Osteoblast (primary cell): ENCODE measurements at regions not wholly inside any gene's neighbourhood (a gene's known extent, or its start where the extent isn't known, plus 50 kb on each side); places are given as distances from the start of the nearest gene placed in this dataset.

Experiments
- DNase-seq: peaks from one replicate; pipeline ENCODE4 v3.0.0; 2011; ENCODE audit warnings: low spot score, mixed read lengths; ENCODE audit not compliant: insufficient read length; ENCODE audit errors: missing footprints
- H2AFZ ChIP-seq: 2 replicates; pipeline ENCODE4 v1.6.0; 2011; ENCODE audit warnings: mild to moderate bottlenecking, low read length
- H3K27ac ChIP-seq: 2 replicates; pipeline ENCODE4 v1.5.1; 2011; ENCODE audit warnings: mild to moderate bottlenecking, low read depth, low read length, moderate library complexity
- H3K27me3 ChIP-seq: 2 replicates; pipeline ENCODE4 v1.6.0; 2012; ENCODE audit warnings: mild to moderate bottlenecking, control low read depth, inconsistent platforms, low read length, moderate library complexity; ENCODE audit not compliant: insufficient read depth
- H3K36me3 ChIP-seq: 2 replicates; pipeline ENCODE4 v1.5.1; 2011; ENCODE audit warnings: mild to moderate bottlenecking, low read length, control low read depth, moderate library complexity; ENCODE audit not compliant: insufficient read depth
- H3K4me1 ChIP-seq: 2 replicates; pipeline ENCODE4 v1.5.1; 2011; ENCODE audit warnings: mild to moderate bottlenecking, low read length, control low read depth, moderate library complexity; ENCODE audit not compliant: insufficient read depth
- H3K4me2 ChIP-seq: 2 replicates; pipeline ENCODE4 v1.6.0; 2011; ENCODE audit warnings: mild to moderate bottlenecking, low read length; ENCODE audit not compliant: insufficient read depth
- H3K4me3 ChIP-seq: fragments of 200-600 bp; sonication (generic); 3 replicates; pipeline ENCODE4 v1.5.1; 2012; ENCODE audit warnings: mild to moderate bottlenecking, low read length, inconsistent platforms; ENCODE audit not compliant: insufficient read depth
- H3K79me2 ChIP-seq: 2 replicates; pipeline ENCODE4 v1.6.0; 2012; ENCODE audit warnings: mild to moderate bottlenecking, low read length, control low read depth, inconsistent platforms; ENCODE audit not compliant: insufficient read depth
- H3K9me3 ChIP-seq: 2 replicates; pipeline ENCODE4 v1.5.1; 2011; ENCODE audit warnings: low read depth, low read length, control low read depth
- H4K20me1 ChIP-seq: 2 replicates; pipeline ENCODE4 v1.6.0; 2012; ENCODE audit warnings: mild to moderate bottlenecking, low read length, control low read depth; ENCODE audit not compliant: insufficient read depth
- TF ChIP-seq, protein P1 (sequence below): IDR thresholded peaks from 2 replicates; pipeline ENCODE4 v1.5.1; 2011; ENCODE audit warnings: mild to moderate bottlenecking, low read depth, low read length, moderate library complexity; ENCODE audit errors: extremely low read depth

DNA sequence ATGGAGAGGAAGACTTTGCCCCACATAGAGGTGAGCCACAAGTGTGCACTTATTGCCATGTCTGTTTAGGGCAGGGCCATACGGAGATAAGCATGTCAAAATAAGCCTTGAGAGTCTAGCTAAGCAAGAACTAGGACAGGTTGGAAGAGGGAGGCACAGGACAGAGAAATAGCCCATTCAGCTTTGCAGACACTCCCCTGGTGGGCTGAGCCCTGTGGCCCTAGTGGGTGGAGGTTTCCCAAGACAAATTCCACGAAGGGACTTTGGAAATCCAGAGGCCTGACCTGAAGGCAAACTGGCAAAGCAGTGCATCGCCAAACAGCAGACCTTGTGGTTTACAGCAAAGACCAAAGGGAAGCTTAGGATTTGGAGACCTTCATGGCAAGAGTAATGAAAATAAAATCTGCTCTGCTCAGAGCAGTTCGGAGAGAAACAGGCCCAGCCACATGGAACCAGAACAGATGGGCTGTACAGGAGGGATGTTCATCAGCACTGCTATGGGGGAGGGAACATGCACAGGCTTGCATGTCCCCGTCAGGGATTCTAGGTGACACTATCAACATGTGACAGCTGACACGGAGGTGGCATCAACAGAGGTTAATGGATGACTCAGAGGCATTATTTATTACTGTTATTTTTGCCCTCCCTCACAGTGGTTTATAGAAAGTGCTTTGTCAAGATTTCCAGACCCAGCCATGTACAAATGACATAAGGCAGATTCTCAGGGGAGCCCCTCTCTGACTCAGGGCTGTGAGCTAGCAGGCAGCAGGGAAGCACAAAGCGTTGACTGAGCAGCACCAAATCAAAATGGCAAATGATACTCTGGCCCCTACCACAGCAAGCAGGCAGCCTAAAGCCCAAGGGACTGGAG is 90.1 kb upstream of the IRF2BP2 start:
- Histone ChIP-seq H3K27ac (peak overlapping the region; percentile 59), H3K4me2 (peak overlapping the region; percentile 0), H2AFZ (peak overlapping the region; percentile 54), H3K79me2 (no peaks in the 10 kb centered on the region), H3K36me3 (no peaks in the 10 kb centered on the region), H3K9me3 (no peaks in the 10 kb centered on the region), H3K4me3 (no peak overlapping the region), H4K20me1 (no peaks in the 10 kb centered on the region), H3K4me1 (peaks cover 19% of the 10 kb centered on the region), H3K27me3 (no peaks in the 10 kb centered on the region)
- TF ChIP-seq, protein P1, sequence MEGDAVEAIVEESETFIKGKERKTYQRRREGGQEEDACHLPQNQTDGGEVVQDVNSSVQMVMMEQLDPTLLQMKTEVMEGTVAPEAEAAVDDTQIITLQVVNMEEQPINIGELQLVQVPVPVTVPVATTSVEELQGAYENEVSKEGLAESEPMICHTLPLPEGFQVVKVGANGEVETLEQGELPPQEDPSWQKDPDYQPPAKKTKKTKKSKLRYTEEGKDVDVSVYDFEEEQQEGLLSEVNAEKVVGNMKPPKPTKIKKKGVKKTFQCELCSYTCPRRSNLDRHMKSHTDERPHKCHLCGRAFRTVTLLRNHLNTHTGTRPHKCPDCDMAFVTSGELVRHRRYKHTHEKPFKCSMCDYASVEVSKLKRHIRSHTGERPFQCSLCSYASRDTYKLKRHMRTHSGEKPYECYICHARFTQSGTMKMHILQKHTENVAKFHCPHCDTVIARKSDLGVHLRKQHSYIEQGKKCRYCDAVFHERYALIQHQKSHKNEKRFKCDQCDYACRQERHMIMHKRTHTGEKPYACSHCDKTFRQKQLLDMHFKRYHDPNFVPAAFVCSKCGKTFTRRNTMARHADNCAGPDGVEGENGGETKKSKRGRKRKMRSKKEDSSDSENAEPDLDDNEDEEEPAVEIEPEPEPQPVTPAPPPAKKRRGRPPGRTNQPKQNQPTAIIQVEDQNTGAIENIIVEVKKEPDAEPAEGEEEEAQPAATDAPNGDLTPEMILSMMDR = no peak
- peak; percentile 90 for DNase-seq

DNA sequence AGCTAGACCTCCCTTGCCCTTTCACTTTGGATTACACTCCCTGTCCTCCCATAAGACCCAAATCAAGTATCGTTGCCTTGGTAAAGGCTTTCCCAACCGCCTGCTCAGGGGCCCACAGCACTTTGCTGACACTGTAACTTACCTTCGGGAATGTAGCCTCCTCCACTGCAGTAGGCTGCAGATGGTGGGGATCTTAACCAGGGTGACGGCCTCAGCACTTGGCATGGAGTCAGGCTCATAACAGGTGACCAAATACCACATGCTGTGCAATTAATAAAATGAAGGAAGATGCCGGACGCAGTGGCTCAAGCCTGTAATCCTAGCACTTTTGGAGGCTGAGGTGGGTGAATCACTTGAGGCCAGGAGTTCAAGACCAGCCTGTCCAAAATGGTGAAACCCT is 88.7 kb upstream of the IRF2BP2 start:
- TF ChIP-seq, protein P1 = no peak
- no peak for DNase-seq
- Histone ChIP-seq H4K20me1 (no peaks in the 10 kb centered on the region), H3K4me1 (peaks cover 19% of the 10 kb centered on the region), H3K27me3 (no peaks in the 10 kb centered on the region), H3K36me3 (no peaks in the 10 kb centered on the region), H3K79me2 (no peaks in the 10 kb centered on the region), H3K9me3 (no peaks in the 10 kb centered on the region), H3K4me3 (no peak overlapping the region), H2AFZ (no peak overlapping the region), H3K27ac (no peak overlapping the region), H3K4me2 (no peak overlapping the region)

DNA sequence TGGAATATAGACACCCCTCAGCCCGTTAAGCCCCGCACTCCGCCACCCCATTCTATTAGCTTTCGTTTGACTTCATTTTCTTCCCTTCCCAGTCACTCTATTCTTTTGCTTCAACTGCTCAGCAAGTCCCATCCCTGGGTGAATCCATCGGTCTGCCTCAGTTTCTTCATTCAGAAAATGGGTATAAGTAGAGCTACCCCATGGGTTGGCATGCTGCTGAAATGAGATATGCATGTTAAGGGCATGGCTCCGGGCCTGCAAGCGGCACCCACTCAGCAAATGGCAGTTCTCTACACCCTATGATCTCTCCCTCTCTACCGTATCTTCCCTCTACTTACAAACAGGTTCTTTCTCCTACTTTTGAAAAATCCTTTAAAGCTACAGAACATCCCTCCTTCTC is 87.8 kb upstream of the IRF2BP2 start:
- Histone ChIP-seq H4K20me1 (no peaks in the 10 kb centered on the region), H3K4me2 (no peak overlapping the region)

DNA sequence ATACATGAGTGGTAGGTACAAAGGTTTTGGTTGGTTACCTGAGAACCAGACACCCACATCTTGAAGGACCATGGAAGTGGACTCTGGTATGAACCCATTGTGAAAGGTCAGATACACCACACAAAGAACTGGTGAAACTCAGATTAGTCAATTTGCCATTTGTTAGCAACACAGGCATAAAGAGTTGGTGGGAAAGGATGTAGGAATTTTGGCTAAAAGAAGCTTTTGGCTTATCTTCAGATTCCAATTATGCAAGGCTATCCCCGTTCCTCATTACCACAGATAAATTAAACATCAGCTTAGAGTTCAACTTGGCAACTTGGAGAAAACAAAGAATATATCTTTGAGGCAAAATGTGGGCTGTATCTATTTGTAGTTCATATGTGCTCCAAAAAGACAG is 87.0 kb upstream of the IRF2BP2 start:
- H3K4me3 ChIP-seq = no peak overlapping the region
- H4K20me1 ChIP-seq = no peaks in the 10 kb centered on the region
- no peak overlapping the region for H3K27ac ChIP-seq
- H2AFZ ChIP-seq = no peak overlapping the region
- no peak overlapping the region for H3K4me2 ChIP-seq
- TF ChIP-seq, protein P1 = no peak
- H3K4me1 ChIP-seq = peaks cover 16% of the 10 kb centered on the region
- no peaks in the 10 kb centered on the region for H3K36me3 ChIP-seq
- no peaks in the 10 kb centered on the region for H3K79me2 ChIP-seq
- no peak for DNase-seq
- H3K27me3 ChIP-seq = no peaks in the 10 kb centered on the region
- no peaks in the 10 kb centered on the region for H3K9me3 ChIP-seq

More for the DNA sequence above, 87.8 kb upstream of the IRF2BP2 start:
- Histone ChIP-seq H2AFZ (no peak overlapping the region), H3K27ac (no peak overlapping the region), H3K4me1 (peaks cover 19% of the 10 kb centered on the region), H3K36me3 (no peaks in the 10 kb centered on the region), H3K79me2 (no peaks in the 10 kb centered on the region), H3K9me3 (no peaks in the 10 kb centered on the region), H3K27me3 (no peaks in the 10 kb centered on the region), H3K4me3 (no peak overlapping the region)
- TF ChIP-seq, protein P1 = no peak
- DNase-seq = no peak
